Neural progenitor cell (in vitro differentiated cells): ENCODE measurements at regions not wholly inside any gene's neighbourhood (a gene's known extent, or its start where the extent isn't known, plus 50 kb on each side); places are given as distances from the start of the nearest gene placed in this dataset.

Source experiments
- DNase-seq: peaks from one replicate; pipeline ENCODE4 v3.0.0-alpha.2; 2016; ENCODE audit warnings: low spot score
- H2AFZ ChIP-seq: fragments of 200-600 bp; sonication (generic); replicated peaks from 2 replicates; pipeline ENCODE4 v1.6.1; 2016; ENCODE audit warnings: antibody characterized with exemption
- H3F3A ChIP-seq: fragments of 200-600 bp; sonication (generic); 2 replicates; pipeline ENCODE4 v1.6.1; 2016; ENCODE audit warnings: antibody characterized with exemption, low read depth
- H3K27ac ChIP-seq: fragments of 200-600 bp; sonication (generic); 2 replicates; pipeline ENCODE4 v1.5.1; 2016; ENCODE audit warnings: mild to moderate bottlenecking
- H3K27me3 ChIP-seq: fragments of 200-600 bp; sonication (generic); 2 replicates; pipeline ENCODE4 v1.6.1; 2016; ENCODE audit warnings: mild to moderate bottlenecking, moderate library complexity
- H3K36me3 ChIP-seq: fragments of 200-600 bp; sonication (generic); 2 replicates; pipeline ENCODE4 v1.5.1; 2016
- H3K4me1 ChIP-seq: fragments of 200-600 bp; sonication (generic); 2 replicates; pipeline ENCODE4 v1.6.1; 2016; ENCODE audit warnings: mixed run types
- H3K4me2 ChIP-seq: fragments of 200-600 bp; sonication (generic); 2 replicates; pipeline ENCODE4 v1.6.1; 2016
- H3K4me3 ChIP-seq: fragments of 200-600 bp; sonication (generic); 2 replicates; pipeline ENCODE4 v1.5.1; 2016
- H3K79me2 ChIP-seq: fragments of 200-600 bp; sonication (generic); 2 replicates; pipeline ENCODE4 v1.6.1; 2016; ENCODE audit warnings: low read depth
- H3K9ac ChIP-seq: fragments of 200-600 bp; sonication (generic); 2 replicates; pipeline ENCODE4 v1.6.1; 2016
- H3K9me3 ChIP-seq: fragments of 200-600 bp; sonication (generic); 2 replicates; pipeline ENCODE4 v1.5.1; 2016; ENCODE audit warnings: low read depth
- H4K20me1 ChIP-seq: fragments of 200-600 bp; sonication (generic); 2 replicates; pipeline ENCODE4 v1.6.1; 2016; ENCODE audit warnings: low read depth
- H3K27ac Mint-ChIP-seq: 3 replicates; pipeline ENCODE4 v1.8.0; 2021; ENCODE audit warnings: mixed read lengths
- H3K27me3 Mint-ChIP-seq: 2 replicates; pipeline ENCODE4 v1.8.0; 2022; ENCODE audit warnings: low read depth, mild to moderate bottlenecking, inconsistent platforms, moderate library complexity, mixed read lengths; ENCODE audit not compliant: insufficient read depth
- H3K36me3 Mint-ChIP-seq: 3 replicates; pipeline ENCODE4 v1.8.0; 2021; ENCODE audit warnings: mixed read lengths
- H3K4me1 Mint-ChIP-seq: 3 replicates; pipeline ENCODE4 v1.8.0; 2021; ENCODE audit warnings: mixed read lengths
- H3K4me3 Mint-ChIP-seq: 3 replicates; pipeline ENCODE4 v1.8.0; 2021; ENCODE audit warnings: mild to moderate bottlenecking, moderate library complexity, mixed read lengths
- H3K9me3 Mint-ChIP-seq: 3 replicates; pipeline ENCODE4 v1.8.0; 2020; ENCODE audit warnings: mixed read lengths
- EZH2 ChIP-seq: fragments of 200-600 bp; sonication (generic); IDR thresholded peaks from 2 replicates; pipeline ENCODE4 v1.6.1; 2017; ENCODE audit warnings: antibody characterized with exemption, mild to moderate bottlenecking, moderate library complexity
- EZH2phosphoT487 ChIP-seq: fragments of 200-600 bp; sonication (generic); IDR thresholded peaks from 2 replicates; pipeline ENCODE4 v1.6.1; 2017; ENCODE audit warnings: antibody characterized with exemption
- TF ChIP-seq, protein P1 (sequence below): fragments of 200-600 bp; sonication (generic); IDR thresholded peaks from 2 replicates; pipeline ENCODE4 v1.5.1; 2017; ENCODE audit warnings: antibody characterized with exemption, mild to moderate bottlenecking

DNA sequence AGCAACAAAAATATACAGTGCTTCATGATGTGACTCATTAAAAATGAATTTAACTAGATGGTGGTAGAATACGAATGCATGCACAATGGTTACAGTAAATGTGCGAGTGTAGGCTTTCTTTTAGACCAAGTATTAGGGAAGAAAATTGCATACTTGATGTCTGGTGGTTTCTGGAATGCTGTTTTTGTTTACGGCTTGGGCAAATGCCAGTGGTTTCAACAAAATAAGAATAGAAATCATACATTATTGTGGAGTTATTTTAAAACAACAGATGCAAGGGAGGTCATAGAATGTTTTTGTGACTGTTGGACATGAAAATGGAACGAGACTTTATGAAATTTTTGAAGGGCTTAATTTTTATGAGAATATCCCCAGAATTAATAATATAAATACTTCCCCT lies 580.9 kb downstream of the PLCL1 start:
- TF ChIP-seq, protein P1, sequence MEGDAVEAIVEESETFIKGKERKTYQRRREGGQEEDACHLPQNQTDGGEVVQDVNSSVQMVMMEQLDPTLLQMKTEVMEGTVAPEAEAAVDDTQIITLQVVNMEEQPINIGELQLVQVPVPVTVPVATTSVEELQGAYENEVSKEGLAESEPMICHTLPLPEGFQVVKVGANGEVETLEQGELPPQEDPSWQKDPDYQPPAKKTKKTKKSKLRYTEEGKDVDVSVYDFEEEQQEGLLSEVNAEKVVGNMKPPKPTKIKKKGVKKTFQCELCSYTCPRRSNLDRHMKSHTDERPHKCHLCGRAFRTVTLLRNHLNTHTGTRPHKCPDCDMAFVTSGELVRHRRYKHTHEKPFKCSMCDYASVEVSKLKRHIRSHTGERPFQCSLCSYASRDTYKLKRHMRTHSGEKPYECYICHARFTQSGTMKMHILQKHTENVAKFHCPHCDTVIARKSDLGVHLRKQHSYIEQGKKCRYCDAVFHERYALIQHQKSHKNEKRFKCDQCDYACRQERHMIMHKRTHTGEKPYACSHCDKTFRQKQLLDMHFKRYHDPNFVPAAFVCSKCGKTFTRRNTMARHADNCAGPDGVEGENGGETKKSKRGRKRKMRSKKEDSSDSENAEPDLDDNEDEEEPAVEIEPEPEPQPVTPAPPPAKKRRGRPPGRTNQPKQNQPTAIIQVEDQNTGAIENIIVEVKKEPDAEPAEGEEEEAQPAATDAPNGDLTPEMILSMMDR = no peak
- TF ChIP-seq EZH2 = no peak
- TF ChIP-seq EZH2phosphoT487 = no peak
- Histone ChIP-seq H3K36me3 (no peaks in the 10 kb centered on the region), H3K4me2 (no peak overlapping the region), H3K4me3 (no peak overlapping the region), H3K4me1 (no peaks in the 10 kb centered on the region), H3K9me3 (no peaks in the 10 kb centered on the region), H3K79me2 (no peaks in the 10 kb centered on the region), H4K20me1 (no peaks in the 10 kb centered on the region), H3K27ac (no peak overlapping the region), H3K27me3 (no peaks in the 10 kb centered on the region), H3K9ac (no peak overlapping the region), H2AFZ (no peak overlapping the region), H3F3A (no peaks in the 10 kb centered on the region)
- no peaks in the 10 kb centered on the region for H3K4me1 Mint-ChIP-seq
- H3K9me3 Mint-ChIP-seq = no peaks in the 10 kb centered on the region
- no peaks in the 10 kb centered on the region for H3K36me3 Mint-ChIP-seq
- H3K27me3 Mint-ChIP-seq = no peaks in the 10 kb centered on the region
- no peak overlapping the region for H3K27ac Mint-ChIP-seq
- DNase-seq = no peak
- no peak overlapping the region for H3K4me3 Mint-ChIP-seq

DNA sequence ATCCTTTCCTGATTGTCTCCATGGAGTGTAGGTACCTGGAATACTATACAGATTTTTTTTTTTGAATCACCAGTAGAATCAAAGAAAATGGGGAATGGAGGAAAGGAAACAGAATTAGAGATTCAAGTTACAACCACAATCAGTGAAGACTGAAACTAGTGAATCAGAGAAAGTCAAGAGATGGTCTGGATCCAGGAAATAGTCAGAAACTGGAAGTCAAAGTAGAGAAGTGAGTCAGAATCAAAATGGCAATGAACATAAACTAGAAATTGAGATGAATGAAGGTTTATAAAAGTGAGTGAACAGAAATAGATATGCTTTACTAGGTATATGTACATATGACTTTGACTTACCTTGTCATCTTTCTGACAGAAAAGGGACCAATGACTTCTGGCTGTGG lies 579.0 kb downstream of the PLCL1 start:
- no peak overlapping the region for H3K4me3 ChIP-seq
- no peak overlapping the region for H3K4me2 ChIP-seq
- no peaks in the 10 kb centered on the region for H4K20me1 ChIP-seq
- Mint-ChIP-seq H3K27me3 (no peaks in the 10 kb centered on the region), H3K27ac (no peak overlapping the region), H3K4me1 (no peaks in the 10 kb centered on the region), H3K4me3 (no peak overlapping the region), H3K36me3 (no peaks in the 10 kb centered on the region), H3K9me3 (no peaks in the 10 kb centered on the region)
- H3K27ac ChIP-seq = no peak overlapping the region
- no peaks in the 10 kb centered on the region for H3K4me1 ChIP-seq
- no peak overlapping the region for H3K9ac ChIP-seq
- no peaks in the 10 kb centered on the region for H3F3A ChIP-seq
- no peaks in the 10 kb centered on the region for H3K36me3 ChIP-seq
- H3K27me3 ChIP-seq = no peaks in the 10 kb centered on the region
- TF ChIP-seq, protein P1 = no peak
- TF ChIP-seq EZH2 = no peak
- TF ChIP-seq EZH2phosphoT487 = no peak
- H2AFZ ChIP-seq = no peak overlapping the region
- no peaks in the 10 kb centered on the region for H3K79me2 ChIP-seq
- H3K9me3 ChIP-seq = no peaks in the 10 kb centered on the region
- no peak for DNase-seq

DNA sequence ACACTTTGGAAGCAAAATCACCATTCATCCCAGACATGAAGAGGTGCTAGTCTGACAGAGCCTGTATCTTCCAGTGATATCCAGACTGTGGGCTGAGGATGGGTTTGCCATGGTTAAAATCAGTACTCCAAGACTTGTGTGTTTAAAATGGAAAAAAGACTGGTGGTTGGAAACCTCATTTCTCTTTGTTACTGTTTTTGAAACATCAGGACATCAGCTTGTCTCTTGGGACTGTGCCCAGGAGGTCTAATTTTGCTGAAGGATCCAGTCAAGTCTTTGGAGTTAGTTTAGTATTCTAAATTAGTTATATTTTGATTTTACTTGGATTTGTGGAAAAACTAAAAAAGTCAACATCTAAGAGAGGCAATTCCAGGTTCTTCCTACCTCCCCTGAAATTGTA lies 578.4 kb downstream of the PLCL1 start:
- Histone ChIP-seq H3K4me1 (no peaks in the 10 kb centered on the region), H3K27me3 (no peaks in the 10 kb centered on the region), H3K27ac (no peak overlapping the region), H3K9me3 (no peaks in the 10 kb centered on the region), H2AFZ (no peak overlapping the region), H4K20me1 (no peaks in the 10 kb centered on the region), H3K36me3 (no peaks in the 10 kb centered on the region), H3K4me2 (no peak overlapping the region), H3K79me2 (no peaks in the 10 kb centered on the region), H3F3A (no peaks in the 10 kb centered on the region), H3K4me3 (no peak overlapping the region), H3K9ac (no peak overlapping the region)
- Mint-ChIP-seq H3K9me3 (no peaks in the 10 kb centered on the region), H3K4me1 (no peaks in the 10 kb centered on the region), H3K4me3 (no peak overlapping the region), H3K27me3 (no peaks in the 10 kb centered on the region), H3K36me3 (no peaks in the 10 kb centered on the region), H3K27ac (no peak overlapping the region)
- DNase-seq = no peak
- TF ChIP-seq, protein P1 = no peak
- TF ChIP-seq EZH2 = no peak
- no peak for TF ChIP-seq EZH2phosphoT487

DNA sequence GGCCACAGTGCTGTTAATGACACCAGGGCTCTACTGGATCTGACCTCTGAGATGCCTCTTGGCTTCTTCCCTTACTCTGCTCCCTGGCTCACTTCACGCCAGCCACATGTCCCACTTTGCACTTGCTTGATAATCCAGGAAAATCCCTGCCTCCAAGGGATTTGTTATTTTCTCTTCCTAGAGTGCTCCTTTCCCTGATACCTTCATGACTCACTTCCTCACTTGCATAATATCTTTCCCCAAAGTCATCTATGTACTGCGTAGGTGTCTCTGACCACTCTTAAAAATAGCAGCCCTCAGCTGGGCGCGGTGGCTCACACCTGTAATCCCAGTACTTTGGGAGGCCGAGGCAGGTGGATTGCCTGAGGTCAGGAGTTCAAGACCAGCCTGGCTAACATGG lies 572.3 kb downstream of the PLCL1 start:
- Histone ChIP-seq H2AFZ (no peak overlapping the region), H3K4me2 (no peak overlapping the region), H3K79me2 (no peaks in the 10 kb centered on the region), H3K36me3 (no peaks in the 10 kb centered on the region), H3K9me3 (no peaks in the 10 kb centered on the region), H4K20me1 (no peaks in the 10 kb centered on the region), H3K4me1 (no peaks in the 10 kb centered on the region), H3K27ac (no peak overlapping the region), H3K9ac (no peak overlapping the region), H3K27me3 (no peaks in the 10 kb centered on the region), H3F3A (no peaks in the 10 kb centered on the region), H3K4me3 (no peak overlapping the region)
- peaks cover 2% of the 10 kb centered on the region for H3K27me3 Mint-ChIP-seq
- DNase-seq = no peak
- TF ChIP-seq, protein P1 = no peak
- TF ChIP-seq EZH2 (no peak), EZH2phosphoT487 (no peak)
- no peaks in the 10 kb centered on the region for H3K36me3 Mint-ChIP-seq
- peaks cover 3% of the 10 kb centered on the region for H3K4me1 Mint-ChIP-seq
- no peak overlapping the region for H3K4me3 Mint-ChIP-seq
- no peak overlapping the region for H3K27ac Mint-ChIP-seq
- H3K9me3 Mint-ChIP-seq = no peaks in the 10 kb centered on the region
